GM18867 (cell line): ENCODE measurements at regions not wholly inside any gene's neighbourhood (a gene's known extent, or its start where the extent isn't known, plus 50 kb on each side); places are given as distances from the start of the nearest gene placed in this dataset.
A peak's percentile ranks its signal among the peaks of the same experiment; 100 is the strongest.
"Not testable (repeated sequence)": the region's sequence is repeated elsewhere in the genome, so short reads cannot be mapped to it uniquely, and the experiment has no call there.

Experiments used
- ATAC-seq: cut with Tn5 transposase; IDR thresholded peaks from one replicate; pipeline ENCODE4 v1.9.1; 2021; ENCODE audit warnings: mild to moderate bottlenecking, moderate library complexity; ENCODE audit not compliant: unreplicated experiment

GRCh38 chr3:8298021-8298954 is 203.3 kb upstream of the LMCD1 start:
- ATAC-seq = no peak

DNA sequence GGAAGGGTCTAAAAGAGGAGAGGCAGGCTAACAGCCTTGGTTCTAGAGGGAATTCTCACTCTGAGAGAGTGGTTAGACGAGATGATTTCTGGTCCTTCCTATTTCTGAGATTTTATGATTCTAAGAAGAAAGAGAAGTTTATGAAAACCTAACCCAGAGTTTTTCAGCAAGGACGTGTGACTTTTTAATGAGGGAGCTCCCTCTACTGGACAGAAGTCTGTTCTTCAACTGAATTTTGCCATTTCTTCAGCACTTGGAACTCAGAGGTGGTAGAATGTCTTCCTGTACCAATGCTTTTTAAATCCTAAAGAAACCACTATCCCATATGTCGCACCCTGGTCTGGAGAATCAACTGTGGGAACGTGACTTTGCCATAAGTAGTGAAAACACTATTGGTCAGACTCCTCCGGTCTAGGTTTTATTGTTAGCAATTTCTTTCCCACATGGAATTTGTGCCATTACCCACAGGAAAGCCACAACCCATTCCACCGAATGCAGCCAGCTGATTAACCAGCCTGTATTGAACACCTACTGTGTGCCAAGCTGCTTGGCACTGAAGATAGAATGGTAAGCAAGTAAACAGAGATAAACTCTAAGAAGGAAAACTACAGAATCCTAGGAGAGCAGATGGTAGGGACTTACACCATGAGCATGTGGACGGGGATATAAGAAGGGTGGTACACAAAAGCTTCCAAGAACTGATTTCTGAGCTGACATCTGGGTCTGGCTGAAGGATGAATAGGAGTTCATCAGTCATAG is 199.5 kb upstream of the LMCD1 start:
- ATAC-seq = peak; percentile 86

GRCh38 chr3:8303466-8303865 is 198.2 kb upstream of the LMCD1 start:
- no peak for ATAC-seq

DNA sequence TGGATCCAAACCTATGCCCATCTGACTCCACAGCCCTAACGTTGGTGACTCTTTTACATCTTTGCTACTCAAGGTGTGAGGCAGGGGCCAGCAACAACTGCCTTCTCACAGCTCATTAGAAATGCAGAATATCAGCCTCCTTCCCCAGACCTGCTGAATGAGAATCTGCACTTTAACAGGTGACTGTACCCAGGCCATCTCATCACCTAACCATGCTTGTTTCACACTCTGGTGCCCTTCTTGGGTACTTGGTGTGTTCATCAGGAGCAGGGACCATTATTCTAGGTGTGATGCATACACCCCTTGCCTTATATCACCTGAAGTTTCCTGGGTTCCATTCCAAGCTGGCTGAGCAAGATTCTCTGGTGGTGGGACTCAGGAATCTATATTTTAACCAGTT is 196.3 kb upstream of the LMCD1 start:
- no peak for ATAC-seq

GRCh38 chr3:8307545-8308110 is 194.0 kb upstream of the LMCD1 start:
- no peak for ATAC-seq

DNA sequence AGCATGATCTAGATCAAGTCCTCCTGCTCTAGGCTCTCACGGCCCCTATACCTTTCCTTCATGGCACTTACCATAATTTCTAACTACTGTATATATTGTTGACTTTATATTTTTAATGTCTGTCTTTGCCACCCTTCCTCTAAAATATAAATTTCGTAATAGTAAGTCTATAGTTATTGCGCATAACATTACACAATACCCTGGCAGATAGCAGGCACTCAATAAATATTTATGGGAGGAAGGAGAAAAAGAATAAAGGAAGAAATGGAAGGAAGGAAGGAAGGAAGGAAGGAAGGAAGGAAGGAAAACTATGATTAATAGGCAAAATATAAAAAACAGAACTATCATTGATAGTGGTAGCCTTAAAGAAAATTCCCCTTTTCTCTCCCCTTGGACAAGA is 190.3 kb upstream of the LMCD1 start:
- no peak for ATAC-seq

DNA sequence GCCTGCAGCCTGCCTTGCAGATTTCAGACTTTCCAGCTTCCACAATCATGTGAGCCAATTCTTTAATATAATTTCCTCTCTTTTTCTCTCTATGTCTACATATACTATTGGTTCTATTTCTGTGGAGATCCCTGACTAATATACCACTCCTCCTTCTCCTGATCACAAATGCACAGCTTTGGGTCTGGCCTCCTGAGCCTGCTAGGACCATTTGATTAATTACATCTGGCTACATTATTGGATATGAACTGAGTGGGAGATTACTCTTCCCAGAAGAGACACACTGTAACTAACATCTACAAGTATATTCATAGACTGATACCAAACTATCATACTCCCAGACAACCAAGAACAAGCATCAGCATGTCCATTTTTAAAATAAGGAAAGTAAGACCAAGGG is 188.9 kb upstream of the LMCD1 start:
- no peak for ATAC-seq

GRCh38 chr3:8313560-8314267 is 187.9 kb upstream of the LMCD1 start:
- no peak for ATAC-seq

DNA sequence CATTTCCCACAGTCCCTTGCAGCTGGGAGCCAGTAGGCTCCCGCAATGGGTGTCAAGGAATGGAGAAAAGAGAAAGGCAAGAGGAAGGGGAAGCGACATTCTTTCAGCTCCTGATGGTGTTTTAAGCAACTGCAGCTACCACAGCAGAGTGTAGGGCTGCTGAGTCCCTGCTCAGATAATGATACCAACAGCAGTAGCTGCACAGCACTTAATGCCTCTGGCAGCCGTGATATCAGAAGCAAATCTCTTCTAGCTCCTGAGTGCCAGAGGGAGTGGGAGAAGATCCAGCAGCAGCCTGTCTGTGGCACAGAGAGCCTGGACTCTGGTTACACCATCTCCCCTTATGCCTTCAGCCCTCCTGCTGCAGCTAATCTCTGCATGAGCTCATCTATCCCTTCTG is 186.1 kb upstream of the LMCD1 start:
- not testable (repeated sequence) for ATAC-seq

DNA sequence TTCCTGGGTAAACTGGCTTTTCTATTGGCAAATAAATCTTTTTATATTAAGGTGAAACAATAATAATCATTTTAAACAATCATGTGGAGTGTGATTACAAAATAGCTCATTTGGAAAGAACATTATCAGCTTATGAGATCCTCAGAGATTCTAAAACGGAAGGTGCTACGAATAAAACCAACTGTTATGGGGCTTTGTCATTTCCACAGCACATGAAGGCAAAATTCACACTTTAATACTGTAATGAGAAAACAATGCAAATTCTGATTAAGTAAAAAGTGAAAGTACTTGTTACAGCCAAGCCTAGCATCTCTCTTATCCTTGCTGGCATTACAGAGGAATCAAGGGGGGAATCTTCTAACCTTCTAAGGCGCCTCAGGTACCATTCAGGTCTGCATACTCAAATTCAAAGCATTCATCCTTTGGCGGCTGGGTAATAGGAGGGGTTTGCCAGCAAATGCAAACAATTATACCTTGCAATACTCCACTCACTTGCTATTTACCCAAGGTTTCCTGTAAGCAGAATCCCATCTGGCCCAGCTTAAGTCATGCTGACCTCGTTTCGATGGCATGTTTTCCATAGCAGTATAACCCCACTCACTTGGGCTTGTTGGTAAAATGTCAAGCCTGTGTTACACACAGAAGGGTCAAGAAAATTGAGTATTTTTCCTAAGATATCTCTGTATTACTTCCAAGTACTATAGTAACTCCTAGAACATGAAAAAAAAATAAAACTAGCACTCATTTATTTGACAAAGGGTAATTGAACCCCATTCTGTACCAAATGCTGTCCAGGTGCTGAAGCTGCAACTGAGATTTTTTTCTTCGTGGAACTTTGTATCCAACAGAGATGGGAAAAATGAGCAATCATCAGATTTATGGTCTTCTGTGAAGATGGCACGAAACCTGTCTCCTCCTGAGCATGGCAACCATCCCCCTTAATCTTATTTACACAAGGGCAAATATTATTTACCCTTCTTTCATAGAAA is 183.7 kb upstream of the LMCD1 start:
- no peak for ATAC-seq

GRCh38 chr3:8319935-8320634 is 181.5 kb upstream of the LMCD1 start:
- ATAC-seq = no peak

DNA sequence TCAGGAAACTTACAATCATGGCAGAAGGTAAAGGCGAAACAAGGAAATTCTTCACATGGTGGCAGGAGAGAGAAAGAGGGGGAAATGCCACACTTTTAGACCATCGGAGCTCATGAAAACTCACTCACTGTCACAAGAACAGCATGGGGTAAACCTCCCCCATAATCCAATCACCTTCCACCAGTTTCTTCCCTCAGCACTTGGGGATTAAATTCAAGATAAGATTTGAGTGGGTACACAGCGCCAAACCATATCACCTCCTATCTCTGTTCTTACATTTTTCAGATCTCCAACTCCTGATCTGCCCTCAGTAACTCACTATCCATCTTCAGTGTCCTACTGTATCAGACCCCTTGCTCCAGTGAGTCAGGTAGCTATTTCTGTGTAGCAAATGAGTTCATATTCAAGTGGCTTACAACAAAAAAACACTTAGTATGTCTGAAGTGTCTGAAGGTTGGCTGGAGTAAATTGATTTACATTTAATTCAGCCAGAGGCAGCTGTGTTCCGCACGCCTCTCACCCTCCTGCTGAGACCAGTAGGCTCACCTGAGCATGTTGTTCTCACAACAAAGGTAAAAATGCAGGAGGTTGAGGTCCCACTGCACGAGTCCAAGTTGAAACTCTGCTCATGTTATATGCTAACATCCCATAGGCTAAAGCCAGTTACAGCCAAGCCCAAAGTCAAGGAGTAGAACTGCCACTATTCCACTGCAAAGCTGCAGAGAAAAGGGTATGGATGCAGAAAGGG is 180.7 kb upstream of the LMCD1 start:
- ATAC-seq = no peak

DNA sequence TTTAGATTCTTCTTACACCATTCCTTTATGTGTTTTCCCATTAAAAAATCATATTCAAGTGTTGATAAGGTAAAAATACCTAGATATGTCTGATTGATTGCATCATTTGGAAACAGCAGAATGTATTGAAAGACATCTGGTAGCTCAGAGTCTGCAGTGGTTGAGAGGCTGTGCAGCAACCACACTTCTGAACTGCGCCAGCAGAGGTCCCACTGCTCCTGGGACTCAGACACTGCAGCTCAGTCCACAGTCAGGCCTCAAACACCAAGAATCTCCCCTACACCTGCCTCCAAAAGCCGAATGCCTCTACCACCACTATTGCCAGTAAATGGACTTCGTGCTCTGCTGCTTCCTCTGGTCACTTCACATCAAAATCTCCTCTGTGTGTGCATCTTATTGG is 176.9 kb upstream of the LMCD1 start:
- peak; percentile 88 for ATAC-seq

DNA sequence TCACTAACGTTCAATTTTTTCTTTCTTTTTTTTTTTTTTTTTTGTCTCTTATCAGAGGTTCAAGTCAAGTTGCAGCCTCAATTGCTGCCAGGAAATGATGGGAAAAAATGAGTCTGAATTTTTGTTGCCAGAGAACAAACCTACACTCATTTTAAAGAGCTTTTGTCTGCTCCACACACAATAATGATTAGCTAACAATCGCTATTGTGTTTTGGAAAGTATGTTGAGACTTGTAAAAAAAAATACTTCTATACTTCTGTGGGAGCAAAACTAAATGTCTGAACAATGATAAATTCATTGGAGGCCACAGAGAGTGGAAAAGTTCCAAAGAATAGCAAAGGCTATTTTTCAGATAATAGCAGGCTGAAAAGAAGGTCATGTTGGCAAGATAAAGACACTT is 176.3 kb upstream of the LMCD1 start:
- no peak for ATAC-seq

DNA sequence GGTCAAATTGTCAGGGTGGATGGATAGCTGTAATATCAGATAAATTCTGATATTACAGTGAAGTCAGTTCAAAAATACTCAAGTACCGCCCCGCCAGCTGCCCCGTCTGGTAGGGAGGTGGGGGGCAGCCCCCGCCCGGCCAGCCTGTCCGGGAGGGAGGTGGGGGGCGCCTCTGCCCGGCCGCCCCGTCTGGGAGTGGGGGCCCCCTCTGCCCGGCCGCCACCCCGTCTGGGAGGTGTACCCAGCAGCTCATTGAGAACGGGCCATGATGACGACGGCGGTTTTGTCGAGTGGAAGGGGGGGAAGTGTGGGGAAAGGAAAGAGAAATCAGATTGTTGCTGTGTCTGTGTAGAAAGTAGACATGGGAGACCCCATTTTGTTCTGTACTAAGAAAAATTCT is 175.8 kb upstream of the LMCD1 start:
- not testable (repeated sequence) for ATAC-seq

DNA sequence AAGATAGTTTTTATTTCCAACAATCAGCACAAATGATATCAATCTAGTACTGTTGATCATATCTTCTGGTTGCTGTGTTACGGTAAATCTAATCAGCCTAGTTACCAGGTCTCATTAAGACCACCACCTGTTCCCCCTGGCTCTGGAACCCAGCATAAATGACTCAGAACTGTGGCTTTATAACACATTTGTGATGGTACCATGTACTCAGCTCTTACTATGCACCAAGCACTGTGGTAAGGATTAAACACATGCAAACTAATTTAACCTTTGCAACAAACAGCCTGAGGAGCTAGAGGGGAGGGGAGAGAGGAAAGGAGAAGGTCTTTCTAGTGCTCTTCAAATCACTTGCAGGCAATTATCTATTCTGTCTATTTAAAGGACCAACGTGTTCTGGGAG is 173.9 kb upstream of the LMCD1 start:
- no peak for ATAC-seq

DNA sequence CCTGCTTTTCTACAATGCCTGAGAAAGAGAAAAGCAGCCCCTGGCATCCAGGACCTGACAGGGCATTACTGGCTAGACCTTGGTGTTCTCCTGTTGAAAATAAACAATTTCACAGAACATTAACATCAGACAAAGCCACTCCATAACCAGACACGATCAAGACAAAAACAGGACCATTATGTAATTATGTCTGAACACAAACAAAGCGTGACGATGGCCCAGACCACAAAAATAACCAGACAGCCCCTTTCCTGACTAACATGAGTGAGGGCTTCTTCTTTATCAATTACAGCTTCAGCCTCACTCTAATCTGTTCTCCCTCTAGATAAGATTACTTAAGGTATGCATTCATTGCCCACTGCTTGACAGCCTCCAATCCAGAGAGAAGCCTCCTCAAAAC is 172.7 kb upstream of the LMCD1 start:
- ATAC-seq = no peak

DNA sequence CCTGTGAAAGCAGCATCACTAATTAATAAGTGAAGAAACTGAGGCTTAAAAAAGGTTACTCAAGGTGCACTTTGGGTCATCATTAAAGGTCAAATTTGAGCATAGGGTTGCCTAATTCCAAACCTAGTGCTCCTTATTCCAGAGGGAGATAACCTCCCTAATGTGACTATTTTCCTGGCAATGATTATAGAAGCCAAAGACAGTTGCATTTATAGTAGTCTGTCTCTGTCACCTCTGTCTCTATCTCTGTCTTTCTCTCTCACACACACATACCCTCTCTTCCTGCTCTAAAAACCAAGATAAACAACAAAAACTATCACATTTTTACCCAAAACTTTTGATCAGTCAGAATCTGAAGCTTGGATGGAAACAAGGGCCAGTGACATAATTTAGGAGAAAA is 172.0 kb upstream of the LMCD1 start:
- no peak for ATAC-seq

DNA sequence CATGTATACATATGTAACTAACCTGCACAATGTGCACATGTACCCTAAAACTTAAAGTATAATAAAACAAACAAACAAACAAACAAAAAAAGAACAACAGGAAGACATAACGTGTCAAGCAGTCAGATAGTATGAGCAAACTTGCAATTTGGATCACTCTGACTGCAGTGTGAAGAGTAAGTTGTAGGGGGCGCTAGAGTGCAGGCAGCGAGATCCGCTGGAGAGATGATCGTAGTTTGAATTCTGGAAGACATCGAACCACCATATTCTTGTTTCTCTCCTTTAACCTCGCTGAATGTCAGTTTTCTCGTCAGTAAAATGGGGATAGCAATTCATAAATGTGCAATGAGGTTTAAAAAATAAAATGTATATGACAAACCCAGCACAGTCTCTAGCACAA is 165.2 kb upstream of the LMCD1 start:
- no peak for ATAC-seq
